Lower leg skin (tissue), 3 donors: ENCODE measurements at regions not wholly inside any gene's neighbourhood (a gene's known extent, or its start where the extent isn't known, plus 50 kb on each side); places are given as distances from the start of the nearest gene placed in this dataset.

Experiments
- CTCF ChIP-seq, 3 donors: fragments of 450-650 bp; IDR thresholded peaks; one replicate each; pipeline ENCODE4 v1.5.1; 2016; ENCODE audit warnings: antibody characterized with exemption in 3 of 3, mild to moderate bottlenecking in 3 of 3, moderate library complexity in 2 of 3
- POLR2A ChIP-seq, 2 donors: fragments of 450-650 bp; IDR thresholded peaks; one replicate each; pipeline ENCODE4 v1.6.1; 2016 to 2017; ENCODE audit warnings: antibody characterized with exemption in 2 of 2, mild to moderate bottlenecking in 1 of 2, moderate library complexity in 1 of 2

GRCh38 chr12:19869413-19869812 lies 430.1 kb downstream of the AEBP2 start:
- no peak for TF ChIP-seq CTCF (IDR thresholded peaks at IDR 0.05)
- TF ChIP-seq POLR2A (IDR thresholded peaks at IDR 0.05), result no peak
